Right ventricle myocardium inferior (tissue), 1 donor: ENCODE measurements at regions not wholly inside any gene's neighbourhood (a gene's known extent, or its start where the extent isn't known, plus 50 kb on each side); places are given as distances from the start of the nearest gene placed in this dataset.
A peak's percentile ranks its signal among the peaks of the same experiment; 100 is the strongest.
"Not testable (repeated sequence)": the region's sequence is repeated elsewhere in the genome, so short reads cannot be mapped to it uniquely, and the experiment has no call there.

Experiments used
- ATAC-seq: fragments of 200-7000 bp; cut with Tn5 transposase; one replicate; pipeline ENCODE4 v1.9.1; 2020; ENCODE audit warnings: mild to moderate bottlenecking, moderate library complexity
- DNase-seq: peaks from one replicate; pipeline ENCODE4 v3.0.0; 2021; ENCODE audit errors: missing footprints
- intact Hi-C: fragments of 100-400 bp; cut with DNase I; formaldehyde crosslinking; loops from one replicate; pipeline ENCODE4 v1.11.0; 2022
- donor health status: DM: no; HTN: yes; CAD: no; lungs with severe emphysema.

GRCh38 chr20:11156922-11157321 is 483.1 kb upstream of the JAG1 start:
- intact Hi-C loops, result no loop called here
- no peak for ATAC-seq
- no peak for DNase-seq

GRCh38 chr20:11158146-11158545 is 484.3 kb upstream of the JAG1 start:
- ATAC-seq, result no peak
- intact Hi-C loops, result no loop called here
- no peak for DNase-seq

GRCh38 chr20:11158589-11158988 is 484.8 kb upstream of the JAG1 start:
- ATAC-seq (no peak), DNase-seq (no peak)
- intact Hi-C loops, result no loop called here

GRCh38 chr20:11159728-11160127 is 485.9 kb upstream of the JAG1 start:
- DNase-seq, result no peak
- peak; percentile 63 for ATAC-seq
- intact Hi-C loops, result no loop called here

GRCh38 chr20:11162026-11162775 is 488.4 kb upstream of the JAG1 start:
- DNase-seq (no peak), ATAC-seq (no peak)
- intact Hi-C loops, result no loop called here

GRCh38 chr20:11165789-11166188 is 492.0 kb upstream of the JAG1 start:
- ATAC-seq (no peak), DNase-seq (no peak)
- intact Hi-C loops, result no loop called here

GRCh38 chr20:11166712-11167111 is 492.9 kb upstream of the JAG1 start:
- ATAC-seq (no peak), DNase-seq (no peak)
- intact Hi-C loops, result no loop called here

- intact Hi-C loops, result no loop called here
- DNase-seq, result no peak
- ATAC-seq, result no peak
Measured at GRCh38 chr20:11168026-11168425, 494.2 kb upstream of the JAG1 start.

GRCh38 chr20:11170025-11170424 is 496.2 kb upstream of the JAG1 start:
- ATAC-seq (no peak), DNase-seq (no peak)
- intact Hi-C loops, result no loop called here

GRCh38 chr20:11170565-11170964 is 496.8 kb upstream of the JAG1 start:
- DNase-seq (no peak), ATAC-seq (no peak)
- intact Hi-C loops, result no loop called here

GRCh38 chr20:11172881-11173280 is 499.1 kb upstream of the JAG1 start:
- DNase-seq (no peak), ATAC-seq (no peak)
- intact Hi-C loops, result no loop called here

- intact Hi-C loops, result no loop called here
- ATAC-seq, result no peak
- DNase-seq, result no peak
Measured at GRCh38 chr20:11173916-11174315, 500.1 kb upstream of the JAG1 start.

- no peak for DNase-seq
- ATAC-seq, result no peak
- intact Hi-C loops, result no loop called here
Measured at GRCh38 chr20:11174861-11175260, 501.1 kb upstream of the JAG1 start.

GRCh38 chr20:11176431-11176830 is 502.6 kb upstream of the JAG1 start:
- intact Hi-C loops, result no loop called here
- no peak for ATAC-seq
- no peak for DNase-seq

- no peak for ATAC-seq
- intact Hi-C loops, result no loop called here
Measured at GRCh38 chr20:11178946-11179654, 505.3 kb upstream of the JAG1 start.

GRCh38 chr20:11180186-11180585 is 506.4 kb upstream of the JAG1 start:
- ATAC-seq (no peak), DNase-seq (no peak)
- intact Hi-C loops, result no loop called here

More at GRCh38 chr20:11178946-11179654, 505.3 kb upstream of the JAG1 start:
- no peak for DNase-seq

GRCh38 chr20:11181129-11181528 is 507.3 kb upstream of the JAG1 start:
- intact Hi-C loops, DNase-seq, ATAC-seq: not testable (repeated sequence)

GRCh38 chr20:11181966-11182365 is 508.2 kb upstream of the JAG1 start:
- ATAC-seq, result no peak
- DNase-seq, result no peak
- intact Hi-C loops, result no loop called here

- ATAC-seq (peak; percentile 89), DNase-seq (no peak)
- intact Hi-C loops, result no loop called here
Measured at GRCh38 chr20:11182720-11183119, 508.9 kb upstream of the JAG1 start.

- intact Hi-C loops, result no loop called here
- ATAC-seq (no peak), DNase-seq (no peak)
Measured at GRCh38 chr20:11186301-11187008, 512.7 kb upstream of the JAG1 start.
